GM23338 (cell line): ENCODE measurements at regions not wholly inside any gene's neighbourhood (a gene's known extent, or its start where the extent isn't known, plus 50 kb on each side); places are given as distances from the start of the nearest gene placed in this dataset.

ENCODE experiments used
- ATAC-seq: fragments of 200-7000 bp; cut with Tn5 transposase; 3 replicates; pipeline ENCODE4 v1.9.1; 2020
- DNase-seq: peaks from one replicate; pipeline ENCODE4 v3.0.0-alpha.2; 2015; ENCODE audit warnings: low spot score
- H2AFZ ChIP-seq: fragments of 200-600 bp; sonication (generic); 2 replicates; pipeline ENCODE4 v1.8.0; 2016; ENCODE audit warnings: antibody characterized with exemption, mild to moderate bottlenecking, moderate library complexity
- H3F3A ChIP-seq: fragments of 200-600 bp; sonication (generic); replicated peaks from 2 replicates; pipeline ENCODE4 v1.8.0; 2017; ENCODE audit warnings: antibody characterized with exemption, mixed run types, low read depth
- H3K27ac ChIP-seq: fragments of 200-600 bp; sonication (generic); 2 replicates; pipeline ENCODE4 v1.6.1; 2016; ENCODE audit warnings: low read depth
- H3K27me3 ChIP-seq: fragments of 200-600 bp; sonication (generic); 2 replicates; pipeline ENCODE4 v1.8.0; 2016; ENCODE audit warnings: mild to moderate bottlenecking, mixed run types, moderate library complexity; ENCODE audit not compliant: insufficient read depth
- H3K36me3 ChIP-seq: fragments of 200-600 bp; sonication (generic); 2 replicates; pipeline ENCODE4 v1.8.0; 2016; ENCODE audit warnings: mild to moderate bottlenecking; ENCODE audit not compliant: insufficient read depth
- H3K4me1 ChIP-seq: fragments of 200-600 bp; sonication (generic); 2 replicates; pipeline ENCODE4 v1.8.0; 2016; ENCODE audit warnings: mild to moderate bottlenecking, moderate library complexity; ENCODE audit not compliant: insufficient read depth
- H3K4me2 ChIP-seq: fragments of 200-600 bp; sonication (generic); 2 replicates; pipeline ENCODE4 v1.7.1; 2017; ENCODE audit warnings: mixed run types
- H3K4me3 ChIP-seq: fragments of 200-600 bp; sonication (generic); 2 replicates; pipeline ENCODE4 v1.6.1; 2016; ENCODE audit warnings: mixed run types
- H3K79me2 ChIP-seq: fragments of 200-600 bp; sonication (generic); replicated peaks from 2 replicates; pipeline ENCODE4 v1.8.0; 2017; ENCODE audit warnings: mild to moderate bottlenecking; ENCODE audit not compliant: insufficient read depth
- H3K9me2 ChIP-seq: fragments of 200-600 bp; sonication (generic); 2 replicates; pipeline ENCODE4 v1.8.0; 2017; ENCODE audit not compliant: insufficient read depth
- H4K20me1 ChIP-seq: fragments of 200-600 bp; sonication (generic); replicated peaks from 2 replicates; pipeline ENCODE4 v1.8.0; 2017; ENCODE audit warnings: mild to moderate bottlenecking; ENCODE audit not compliant: insufficient read depth
- H3K27ac Mint-ChIP-seq: 2 replicates; pipeline ENCODE4 v1.8.0; 2020; ENCODE audit warnings: inconsistent platforms, mild to moderate bottlenecking, moderate library complexity, mixed read lengths
- H3K27me3 Mint-ChIP-seq: 3 replicates; pipeline ENCODE4 v1.8.0; 2022; ENCODE audit warnings: low read depth, mild to moderate bottlenecking, moderate library complexity, mixed read lengths, inconsistent platforms; ENCODE audit not compliant: insufficient read depth, poor library complexity
- H3K36me3 Mint-ChIP-seq: 3 replicates; pipeline ENCODE4 v1.8.0; 2021; ENCODE audit warnings: low read depth, mild to moderate bottlenecking, inconsistent platforms, moderate library complexity, mixed read lengths
- H3K4me1 Mint-ChIP-seq: 3 replicates; pipeline ENCODE4 v1.8.0; 2020; ENCODE audit warnings: mild to moderate bottlenecking, inconsistent platforms, mixed read lengths
- H3K4me3 Mint-ChIP-seq: 3 replicates; pipeline ENCODE4 v1.8.0; 2021; ENCODE audit warnings: moderate library complexity, mild to moderate bottlenecking, inconsistent platforms, mixed read lengths
- H3K9me3 Mint-ChIP-seq: 3 replicates; pipeline ENCODE4 v1.8.0; 2020; ENCODE audit warnings: moderate library complexity, mild to moderate bottlenecking, inconsistent platforms, mixed read lengths
- CREB1 ChIP-seq: fragments of 250-450 bp; sonication (Bioruptor Pico); IDR thresholded peaks from 2 replicates; pipeline ENCODE4 v1.5.0; 2020; ENCODE audit warnings: low read depth, mild to moderate bottlenecking, moderate library complexity
- CTCF ChIP-seq, 2 experiments: fragments of 200-600 bp in 1 of 2; sonication (generic) in 1 of 2; conservative IDR thresholded peaks; 2 replicates each; pipeline versions ENCODE4 v1.5.1 to v1.6.1; 2016 to 2017; ENCODE audit warnings: antibody characterized with exemption in 2 of 2, low read depth in 2 of 2, mild to moderate bottlenecking in 2 of 2, moderate library complexity in 1 of 2
- ETS1 ChIP-seq: IDR thresholded peaks from 2 replicates; pipeline ENCODE4 v1.6.1; 2016; ENCODE audit warnings: antibody characterized with exemption
- EZH2 ChIP-seq: fragments of 200-600 bp; sonication (generic); IDR thresholded peaks from one replicate; pipeline ENCODE4 v1.8.0; 2017; ENCODE audit warnings: antibody characterized with exemption, mild to moderate bottlenecking, low read depth; ENCODE audit not compliant: unreplicated experiment
- EZH2phosphoT487 ChIP-seq: fragments of 200-600 bp; sonication (generic); IDR thresholded peaks from one replicate; pipeline ENCODE4 v1.8.1; 2018; ENCODE audit warnings: antibody characterized with exemption; ENCODE audit not compliant: unreplicated experiment
- JUNB ChIP-seq: IDR thresholded peaks from one replicate; pipeline ENCODE4 v1.6.1; 2016; ENCODE audit warnings: antibody characterized with exemption; ENCODE audit not compliant: unreplicated experiment
- NANOG ChIP-seq: IDR thresholded peaks from 2 replicates; pipeline ENCODE4 v1.6.1; 2016; ENCODE audit warnings: antibody characterized with exemption, borderline replicate concordance
- POLR2AphosphoS5 ChIP-seq: IDR thresholded peaks from 2 replicates; pipeline ENCODE4 v1.6.1; 2016; ENCODE audit warnings: antibody characterized with exemption, low read depth
- REST ChIP-seq: IDR thresholded peaks from one replicate; pipeline ENCODE4 v1.6.1; 2018; ENCODE audit warnings: antibody characterized with exemption; ENCODE audit not compliant: unreplicated experiment
- STAT1 ChIP-seq: IDR thresholded peaks from one replicate; pipeline ENCODE4 v1.6.1; 2016; ENCODE audit warnings: antibody characterized with exemption; ENCODE audit not compliant: unreplicated experiment
- ZNF114 ChIP-seq: fragments of 250-450 bp; sonication (Bioruptor Pico); IDR thresholded peaks from 2 replicates; pipeline ENCODE4 v1.5.0; 2020; ENCODE audit warnings: mild to moderate bottlenecking, moderate library complexity
- ZNF331 ChIP-seq: fragments of 250-450 bp; sonication (Bioruptor Pico); IDR thresholded peaks from 2 replicates; pipeline ENCODE4 v1.5.0; 2020; ENCODE audit warnings: low read depth, mild to moderate bottlenecking, moderate library complexity
- ZNF462 ChIP-seq: fragments of 250-450 bp; sonication (Bioruptor Pico); IDR thresholded peaks from 2 replicates; pipeline ENCODE4 v1.5.0; 2020; ENCODE audit warnings: mild to moderate bottlenecking, moderate library complexity

GRCh38 chr20:56689318-56689717 lies 60.2 kb downstream of the TFAP2C start:
- H3K27ac ChIP-seq, result no peak overlapping the region
- H3F3A ChIP-seq, result no peaks in the 10 kb centered on the region
- ATAC-seq (peak; percentile 52), DNase-seq (peak; percentile 38)
- Mint-ChIP-seq H3K27ac (peak overlapping the region; percentile 17; the same call in 1 of the 2 replicates), H3K4me3 (no peak overlapping the region; the same call in 2 of the 3 replicates), H3K9me3 (no peaks in the 10 kb centered on the region), H3K27me3 (peaks cover 8% of the 10 kb centered on the region), H3K36me3 (no peaks in the 10 kb centered on the region), H3K4me1 (peaks cover 25% of the 10 kb centered on the region)
- no peaks in the 10 kb centered on the region for H3K27me3 ChIP-seq
- no peaks in the 10 kb centered on the region for H4K20me1 ChIP-seq
- no peaks in the 10 kb centered on the region for H3K79me2 ChIP-seq
- peaks cover 22% of the 10 kb centered on the region; the same call in 1 of the 2 replicates for H3K4me1 ChIP-seq
- H2AFZ ChIP-seq, result peak overlapping the region; percentile 28; the same call in 1 of the 2 replicates
- H3K36me3 ChIP-seq, result no peaks in the 10 kb centered on the region
- H3K4me2 ChIP-seq, result no peak overlapping the region
- TF ChIP-seq CREB1 (no peak), POLR2AphosphoS5 (no peak), JUNB (no peak), EZH2 (no peak), ZNF462 (CRISPR knock-in tag) (no peak), ZNF114 (CRISPR knock-in tag) (no peak), REST (no peak), NANOG (no peak), STAT1 (no peak), CTCF (conservative IDR thresholded peaks at IDR 0.05; ENCODE audit: low read depth in 2 of 2) (no peak), EZH2phosphoT487 (no peak), ZNF331 (CRISPR knock-in tag) (no peak), ETS1 (no peak)
- no peaks in the 10 kb centered on the region for H3K9me2 ChIP-seq
- no peak overlapping the region for H3K4me3 ChIP-seq
